SU-DHL-6 (cell line): ENCODE measurements at regions not wholly inside any gene's neighbourhood (a gene's known extent, or its start where the extent isn't known, plus 50 kb on each side); places are given as distances from the start of the nearest gene placed in this dataset.
"Not testable (repeated sequence)": the region's sequence is repeated elsewhere in the genome, so short reads cannot be mapped to it uniquely, and the experiment has no call there.

Experiments
- H2AFZ ChIP-seq: fragments of 200-600 bp; sonication (generic); 2 replicates; pipeline ENCODE4 v1.6.1; 2014; ENCODE audit warnings: low read depth, mild to moderate bottlenecking, moderate library complexity, mixed read lengths, antibody characterized with exemption, low read length; ENCODE audit not compliant: severe bottlenecking
- H3F3A ChIP-seq: fragments of 200-600 bp; shearing (Covaris generic); 2 replicates; pipeline ENCODE4 v1.6.0; 2016; ENCODE audit warnings: antibody characterized with exemption, mild to moderate bottlenecking; ENCODE audit not compliant: insufficient read depth
- H3K27ac ChIP-seq: fragments of 200-600 bp; sonication (generic); 2 replicates; pipeline ENCODE4 v1.5.1; 2016; ENCODE audit warnings: low read depth, mild to moderate bottlenecking, low read length, moderate library complexity, mixed read lengths
- H3K27me3 ChIP-seq: fragments of 200-600 bp; sonication (generic), shearing (Covaris generic); 2 replicates; pipeline ENCODE4 v1.6.0; 2014; ENCODE audit warnings: mild to moderate bottlenecking, low read length
- H3K36me3 ChIP-seq: fragments of 200-600 bp; sonication (generic); 2 replicates; pipeline ENCODE4 v1.6.1; 2014; ENCODE audit warnings: mild to moderate bottlenecking, low read length, mixed read lengths
- H3K4me2 ChIP-seq: fragments of 300-600, 200-600 bp; shearing (Covaris generic), sonication (generic); 2 replicates; pipeline ENCODE4 v1.6.0; 2014; ENCODE audit warnings: low read length, low read depth, mild to moderate bottlenecking; ENCODE audit not compliant: poor library complexity, severe bottlenecking
- H3K4me3 ChIP-seq: fragments of 200-600 bp; sonication (generic); 2 replicates; pipeline ENCODE4 v1.5.1; 2014; ENCODE audit warnings: antibody characterized with exemption, low read length, mild to moderate bottlenecking, mixed read lengths; ENCODE audit not compliant: insufficient read depth, poor library complexity, severe bottlenecking
- H3K79me2 ChIP-seq: fragments of 200-600 bp; sonication (generic); 2 replicates; pipeline ENCODE4 v1.6.1; 2014; ENCODE audit warnings: mild to moderate bottlenecking, low read length, moderate library complexity; ENCODE audit not compliant: insufficient read depth
- H3K9ac ChIP-seq: fragments of 200-600 bp; sonication (generic); 2 replicates; pipeline ENCODE4 v1.7.0; 2014; ENCODE audit warnings: mild to moderate bottlenecking, low read length
- H3K9me2 ChIP-seq: fragments of 200-600 bp; sonication (generic); replicated peaks from 2 replicates; pipeline ENCODE4 v1.6.1; 2014; ENCODE audit warnings: low read length; ENCODE audit not compliant: insufficient read depth
- H3K9me3 ChIP-seq: fragments of 200-600 bp; sonication (generic); 2 replicates; pipeline ENCODE4 v1.6.1; 2014; ENCODE audit warnings: low read length, mixed read lengths; ENCODE audit not compliant: insufficient read depth
- H4K20me1 ChIP-seq: fragments of 200-600 bp; sonication (generic); 2 replicates; pipeline ENCODE4 v1.6.1; 2014; ENCODE audit warnings: low read depth, mild to moderate bottlenecking, antibody characterized with exemption, low read length, moderate library complexity, mixed read lengths
- CTCF ChIP-seq: fragments of 200-600 bp; sonication (generic); IDR thresholded peaks from one replicate; pipeline ENCODE4 v1.5.1; 2017; ENCODE audit warnings: antibody characterized with exemption, mild to moderate bottlenecking, low read length, moderate library complexity; ENCODE audit not compliant: insufficient read depth, poor library complexity, severe bottlenecking
- EZH2phosphoT487 ChIP-seq: fragments of 200-600 bp; sonication (generic), shearing (Covaris generic); conservative IDR thresholded peaks from 2 replicates; pipeline ENCODE4 v1.6.1; 2018; ENCODE audit warnings: mild to moderate bottlenecking, antibody characterized with exemption, low read length, moderate library complexity, mixed read lengths

GRCh38 chr7:54215424-54215823 lies 326.8 kb upstream of the VSTM2A start:
- H3F3A ChIP-seq, result no peaks in the 10 kb centered on the region
- no peak overlapping the region for H3K4me2 ChIP-seq
- H3K27ac ChIP-seq, result no peak overlapping the region
- no peak overlapping the region for H3K4me3 ChIP-seq
- no peaks in the 10 kb centered on the region for H3K27me3 ChIP-seq
- peaks cover 4% of the 10 kb centered on the region; the same call in 1 of the 2 replicates for H3K9me3 ChIP-seq
- H3K79me2 ChIP-seq, result no peaks in the 10 kb centered on the region
- no peak overlapping the region for H2AFZ ChIP-seq
- H3K9ac ChIP-seq, result no peak overlapping the region
- no peaks in the 10 kb centered on the region for H3K36me3 ChIP-seq
- H4K20me1 ChIP-seq, result no peaks in the 10 kb centered on the region
- TF ChIP-seq EZH2phosphoT487 (no peak), CTCF (no peak)
- H3K9me2 ChIP-seq, result no peaks in the 10 kb centered on the region; the same call in 1 of the 2 replicates

GRCh38 chr7:54226030-54226429 lies 316.1 kb upstream of the VSTM2A start:
- H2AFZ ChIP-seq, H3K9me2 ChIP-seq, H3K4me2 ChIP-seq, H3K4me3 ChIP-seq, H3K9ac ChIP-seq, H3K36me3 ChIP-seq, H3K79me2 ChIP-seq, H3F3A ChIP-seq, H4K20me1 ChIP-seq, H3K27me3 ChIP-seq, H3K9me3 ChIP-seq, H3K27ac ChIP-seq: not testable (repeated sequence)

GRCh38 chr7:54242776-54243175 lies 299.4 kb upstream of the VSTM2A start:
- Histone ChIP-seq H3K79me2 (no peaks in the 10 kb centered on the region), H3K9me3 (no peaks in the 10 kb centered on the region), H3K9ac (no peak overlapping the region), H4K20me1 (no peaks in the 10 kb centered on the region), H3K27me3 (no peaks in the 10 kb centered on the region), H3K36me3 (no peaks in the 10 kb centered on the region), H3K9me2 (no peaks in the 10 kb centered on the region), H3K4me3 (no peak overlapping the region), H2AFZ (no peak overlapping the region), H3F3A (no peaks in the 10 kb centered on the region), H3K27ac (no peak overlapping the region), H3K4me2 (no peak overlapping the region)
- TF ChIP-seq CTCF (no peak), EZH2phosphoT487 (no peak)

GRCh38 chr7:54245020-54245419 lies 297.2 kb upstream of the VSTM2A start:
- H3F3A ChIP-seq, result no peaks in the 10 kb centered on the region
- no peak overlapping the region for H2AFZ ChIP-seq
- no peak for TF ChIP-seq CTCF
- H3K27me3 ChIP-seq, result no peaks in the 10 kb centered on the region
- H3K9ac ChIP-seq, result no peak overlapping the region
- no peaks in the 10 kb centered on the region for H3K9me2 ChIP-seq
- H3K4me2 ChIP-seq, result no peak overlapping the region
- H3K79me2 ChIP-seq, result no peaks in the 10 kb centered on the region
- H3K36me3 ChIP-seq, result no peaks in the 10 kb centered on the region
- no peak overlapping the region for H3K4me3 ChIP-seq
- no peaks in the 10 kb centered on the region for H4K20me1 ChIP-seq
- H3K27ac ChIP-seq, result no peak overlapping the region
- H3K9me3 ChIP-seq, result no peaks in the 10 kb centered on the region
